K562 (cell line): ENCODE measurements at regions not wholly inside any gene's neighbourhood (a gene's known extent, or its start where the extent isn't known, plus 50 kb on each side); places are given as distances from the start of the nearest gene placed in this dataset.

Experiments used
- ATAC-seq: fragments of 200-7000 bp; cut with Tn5 transposase; 3 replicates; pipeline ENCODE4 v1.9.1; 2020; ENCODE audit warnings: moderate library complexity
- BruUV-seq: library from RNA; stranded (reverse); fragments of 400-500 nt; replicated peaks from 2 replicates; lab custom pipeline; 2021; lab: Mats Ljungman, UMichigan
- CTCF ChIA-PET: fragments of 300-600 bp; formaldehyde crosslinking; extraction: SDS; loops from one replicate; lab custom pipeline; 2021; ENCODE audit warnings: low intra/inter-chr PET ratio; lab: Yijun Ruan, JAX
- POLR2A ChIA-PET: fragments of 300-600, 350-650 bp; sonication (Branson Sonifier 250); formaldehyde crosslinking; extraction: SDS; loops from one replicate; lab custom pipeline; 2021; ENCODE audit warnings: antibody characterized with exemption, inconsistent platforms; lab: Yijun Ruan, JAX
- DNase-seq, 4 experiments: peaks; one replicate each; pipeline versions ENCODE4 v3.0.0 to v3.0.0-alpha.2; 2011 to 2018; ENCODE audit warnings: low spot score in 3 of 4, mixed read lengths in 3 of 4; ENCODE audit errors: extremely low read depth in 1 of 4
- FAIRE-seq: peaks from 2 replicates; lab custom pipeline; 2011; peaks lifted over from hg19 to GRCh38; lab: Jason Lieb, UNC
- H2AFZ ChIP-seq: 2 replicates; pipeline ENCODE4 v1.6.0; 2011; ENCODE audit warnings: low read depth, low read length, control low read depth, inconsistent platforms
- H3K27ac ChIP-seq: fragments of 200-600 bp; 3 replicates; pipeline ENCODE4 v1.8.0; 2011; ENCODE audit warnings: low read depth, mild to moderate bottlenecking, control low read depth, inconsistent platforms, low read length, moderate library complexity, mixed read lengths; ENCODE audit errors: extremely low read depth
- H3K27me3 ChIP-seq, 2 experiments: fragments of 300-600 bp in 1 of 2; 2 replicates in 1 of 2; 3 replicates in 1 of 2; pipeline versions ENCODE4 v1.6.0 to v1.8.0; 2011; ENCODE audit warnings: inconsistent platforms in 2 of 2, low read length in 2 of 2, mild to moderate bottlenecking in 1 of 2, mixed read lengths in 1 of 2, moderate library complexity in 1 of 2; ENCODE audit not compliant: control insufficient read depth in 2 of 2, insufficient read depth in 2 of 2
- H3K36me3 ChIP-seq: fragments of 300-600 bp; 3 replicates; pipeline ENCODE4 v1.8.0; 2011; ENCODE audit warnings: mild to moderate bottlenecking, low read length, inconsistent platforms; ENCODE audit not compliant: control insufficient read depth, insufficient read depth
- H3K4me1 ChIP-seq, 2 experiments: fragments of 200-600 bp in 1 of 2; replicated peaks in 1 of 2; 2 replicates in 1 of 2; 3 replicates in 1 of 2; pipeline versions ENCODE4 v1.5.1 to v1.8.0; 2011; ENCODE audit warnings: inconsistent platforms in 2 of 2, low read length in 2 of 2, mild to moderate bottlenecking in 1 of 2, mixed read lengths in 1 of 2, moderate library complexity in 1 of 2; ENCODE audit not compliant: control insufficient read depth in 2 of 2, insufficient read depth in 2 of 2
- H3K4me2 ChIP-seq: 2 replicates; pipeline ENCODE4 v1.6.1; 2011; ENCODE audit warnings: low read length, control low read depth, inconsistent platforms, mixed read lengths; ENCODE audit not compliant: insufficient read depth
- H3K4me3 ChIP-seq: fragments of 200-600 bp; sonication (generic), shearing (Covaris generic); 2 replicates; pipeline ENCODE4 v1.5.1; 2016; ENCODE audit warnings: control low read depth, inconsistent platforms
- H3K79me2 ChIP-seq: fragments of 200-600 bp; 3 replicates; pipeline ENCODE4 v1.8.0; 2011; ENCODE audit warnings: low read length, inconsistent platforms; ENCODE audit not compliant: control insufficient read depth, insufficient read depth
- H3K9ac ChIP-seq, 2 experiments: 2 replicates each; pipeline versions ENCODE4 v1.6.0 to v1.6.1; 2011; ENCODE audit warnings: low read depth in 2 of 2, low read length in 2 of 2, control low read depth in 1 of 2, inconsistent platforms in 1 of 2, mild to moderate bottlenecking in 1 of 2, mixed read lengths in 1 of 2; ENCODE audit not compliant: insufficient read depth in 1 of 2
- H3K9me1 ChIP-seq: one replicate; pipeline ENCODE4 v1.6.0; 2011; ENCODE audit warnings: inconsistent platforms, mild to moderate bottlenecking, low read length, moderate library complexity; ENCODE audit not compliant: control insufficient read depth, insufficient read depth
- H3K9me3 ChIP-seq: replicated peaks from 2 replicates; pipeline ENCODE4 v1.5.1; 2011; ENCODE audit warnings: low read depth, low read length, inconsistent platforms; ENCODE audit not compliant: control insufficient read depth, insufficient read depth
- H4K20me1 ChIP-seq: replicated peaks from 2 replicates; pipeline ENCODE4 v1.6.1; 2011; ENCODE audit warnings: low read length, inconsistent platforms, mixed read lengths; ENCODE audit not compliant: control insufficient read depth, insufficient read depth
- FOXJ3 ChIP-seq: sonication (generic); formaldehyde crosslinking; IDR thresholded peaks from 2 replicates; pipeline ENCODE4 v1.4.0; 2020; ENCODE audit warnings: mild to moderate bottlenecking, missing genetic modification reagents
- GTF2E2 ChIP-seq: fragments of 200-800 bp; sonication (Bioruptor generic); IDR thresholded peaks from 2 replicates; pipeline ENCODE4 v1.6.1; 2016; ENCODE audit warnings: missing genetic modification characterization, missing compliant biosample characterization
- HLTF ChIP-seq: fragments of 450-650 bp; IDR thresholded peaks from 2 replicates; pipeline ENCODE4 v1.6.1; 2016
- HMGN3 ChIP-seq: IDR thresholded peaks from 2 replicates; pipeline ENCODE4 v1.6.1; 2011; ENCODE audit warnings: borderline replicate concordance, low read depth, mild to moderate bottlenecking, mixed read lengths, low read length; ENCODE audit not compliant: insufficient read length; ENCODE audit errors: extremely low read depth
- KLF1 ChIP-seq: fragments of 450-650 bp; IDR thresholded peaks from 2 replicates; pipeline ENCODE4 v1.6.1; 2016; ENCODE audit warnings: missing genetic modification characterization, missing compliant biosample characterization
- MEIS2 ChIP-seq: fragments of 450-650 bp; IDR thresholded peaks from 2 replicates; pipeline ENCODE4 v1.6.1; 2014; ENCODE audit warnings: mild to moderate bottlenecking; ENCODE audit not compliant: partially characterized antibody
- NCOA2 ChIP-seq, 2 experiments: fragments of 450-650 bp; IDR thresholded peaks; 2 replicates each; pipeline ENCODE4 v1.6.1; 2018; ENCODE audit warnings: mild to moderate bottlenecking in 2 of 2, moderate library complexity in 1 of 2; ENCODE audit not compliant: partially characterized antibody in 2 of 2
- YBX1 ChIP-seq: fragments of 450-650 bp; IDR thresholded peaks from 2 replicates; pipeline ENCODE4 v1.7.1; 2016; ENCODE audit warnings: mild to moderate bottlenecking
- WGBS: fragments of 100-300 bp; shearing (Covaris generic); methylation state at CpG from one replicate; pipeline ENCODE4 v1.1.6; 2016; ENCODE audit warnings: low coverage, mixed read lengths; ENCODE audit not compliant: insufficient coverage; ENCODE audit errors: missing lambda C conversion rate; 5-methylcytosine and 5-hydroxymethylcytosine counted together
- in situ Hi-C: fragments of 300-500 bp; cut with MboI; formaldehyde crosslinking; loops from 4 replicates; pipeline ENCODE4 v1.15.0; 2018; ENCODE audit warnings: inconsistent platforms, mixed read lengths
- intact Hi-C: fragments of 100-400 bp; cut with micrococcal nuclease; formaldehyde crosslinking; loops from 2 replicates; pipeline ENCODE4 v1.14.2; 2022
- TF ChIP-seq, protein P1 (sequence below): fragments of 250-450 bp; sonication (Bioruptor Pico); IDR thresholded peaks from 2 replicates; pipeline ENCODE4 v1.4.0; 2020; ENCODE audit warnings: borderline replicate concordance

- intact Hi-C loops = no loop called here
- Histone ChIP-seq H3K9me3 (no peaks in the 10 kb centered on the region), H3K9ac (no peak overlapping the region), H4K20me1 (no peaks in the 10 kb centered on the region), H3K27me3 (peaks cover 0 to 6% of the 10 kb centered on the region in 2 experiments; a peak in 1 of 5 replicates), H3K4me3 (no peak overlapping the region), H3K4me2 (no peak overlapping the region), H3K36me3 (no peaks in the 10 kb centered on the region), H3K79me2 (no peaks in the 10 kb centered on the region), H3K9me1 (no peaks in the 10 kb centered on the region), H3K27ac (no peak overlapping the region), H2AFZ (no peak overlapping the region), H3K4me1 (no peaks in the 10 kb centered on the region)
- no peak for TF ChIP-seq YBX1
- TF ChIP-seq HLTF = no peak
- no peak for TF ChIP-seq NCOA2 (IDR thresholded peaks at IDR 0.05; ENCODE audit: partially characterized antibody in 2 of 2)
- TF ChIP-seq, protein P1, sequence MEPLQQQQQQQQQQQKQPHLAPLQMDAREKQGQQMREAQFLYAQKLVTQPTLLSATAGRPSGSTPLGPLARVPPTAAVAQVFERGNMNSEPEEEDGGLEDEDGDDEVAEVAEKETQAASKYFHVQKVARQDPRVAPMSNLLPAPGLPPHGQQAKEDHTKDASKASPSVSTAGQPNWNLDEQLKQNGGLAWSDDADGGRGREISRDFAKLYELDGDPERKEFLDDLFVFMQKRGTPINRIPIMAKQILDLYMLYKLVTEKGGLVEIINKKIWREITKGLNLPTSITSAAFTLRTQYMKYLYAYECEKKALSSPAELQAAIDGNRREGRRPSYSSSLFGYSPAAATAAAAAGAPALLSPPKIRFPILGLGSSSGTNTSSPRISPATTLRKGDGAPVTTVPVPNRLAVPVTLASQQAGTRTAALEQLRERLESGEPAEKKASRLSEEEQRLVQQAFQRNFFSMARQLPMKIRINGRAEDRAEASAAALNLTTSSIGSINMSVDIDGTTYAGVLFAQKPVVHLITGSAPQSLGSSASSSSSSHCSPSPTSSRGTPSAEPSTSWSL (CRISPR knock-in tag) = no peak
- no peak for TF ChIP-seq MEIS2
- no peak for TF ChIP-seq HMGN3
- TF ChIP-seq KLF1 (tag) = no peak
- TF ChIP-seq GTF2E2 (tag) = no peak
- no peak for TF ChIP-seq FOXJ3 (CRISPR knock-in tag)
- no peak for DNase-seq
- FAIRE-seq = no peak
- in situ Hi-C loops = no loop called here
- ChIA-PET CTCF (no interaction called here), POLR2A (no interaction called here)
- BruUV-seq = no TSS peak
- WGBS = under 1% methylated on average over 7 of the region's 7 CpGs
- no peak for ATAC-seq
Measured at GRCh38 chr2:104690255-104690984, 163.5 kb upstream of the POU3F3 start.
